ENCODE measurements at regions not wholly inside any gene's neighbourhood (a gene's known extent, or its start where the extent isn't known, plus 50 kb on each side); places are given as distances from the start of the nearest gene placed in this dataset.

DNA sequence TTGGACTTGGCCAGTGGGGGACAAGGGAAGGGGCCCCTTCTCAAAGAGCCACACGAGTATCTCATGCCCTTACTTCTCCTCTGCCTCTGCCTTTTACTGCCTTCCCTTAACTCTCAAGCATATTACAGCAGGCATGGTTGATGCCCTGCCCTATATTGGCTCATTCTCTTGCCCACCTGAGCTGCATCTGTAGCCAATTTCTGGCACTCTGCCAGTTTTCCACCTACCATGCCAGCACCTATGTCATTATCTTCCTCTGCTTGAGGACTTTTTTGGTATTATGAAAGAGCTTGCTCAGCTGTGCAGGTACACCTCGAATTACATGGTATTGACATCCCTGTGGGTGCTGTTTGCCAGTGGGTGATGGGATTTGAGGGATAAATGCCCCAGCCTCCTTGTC, 181.8 kb downstream of the OXSM start:
- Histone ChIP-seq H3K4me2 (no peak overlapping the region), H4K20me1 (ENCODE audit: insufficient read depth) (no peaks in the 10 kb centered on the region), H3K9me3 (no peaks in the 10 kb centered on the region), H3K27ac (ENCODE audit: low read depth in 2 of 2, low read length in 1 of 2) (no peak overlapping the region), H2AFZ (ENCODE audit: low read depth) (no peak overlapping the region), H3K27me3 (ENCODE audit: insufficient read depth) (no peaks in the 10 kb centered on the region), H3K79me2 (ENCODE audit: insufficient read depth) (no peaks in the 10 kb centered on the region), H3K4me1 (ENCODE audit: control insufficient read depth in 1 of 2, insufficient read depth in 2 of 2, low read depth in 1 of 2, low read length in 1 of 2) (no peaks in the 10 kb centered on the region), H3K9ac (no peak overlapping the region), H3K9me2 (no peaks in the 10 kb centered on the region), H3F3A (replicated peaks; ENCODE audit: insufficient read depth) (no peaks in the 10 kb centered on the region), H3K36me3 (replicated peaks in 1 of 2; ENCODE audit: control insufficient read depth in 1 of 2, insufficient read depth in 2 of 2, low read length in 1 of 2) (no peaks in the 10 kb centered on the region), H3K4me3 (ENCODE audit: low read depth in 2 of 2, low read length in 1 of 2) (no peak overlapping the region)
- 5% methylated on average over 2 of the region's 2 CpGs for WGBS (ENCODE audit: low lambda C conversion rate)
- no peak for DNase-seq
- ChIA-PET POLR2A (no interaction called here), CTCF (no interaction called here)
- TF ChIP-seq NFIC (IDR thresholded peaks at IDR 0.05; ENCODE audit: borderline replicate concordance) (no peak), JUND (IDR thresholded peaks at IDR 0.05) (no peak), YY1 (IDR thresholded peaks at IDR 0.05; ENCODE audit: low read depth) (no peak), FOXJ3 (CRISPR knock-in tag; IDR thresholded peaks at IDR 0.05) (no peak)

- Histone ChIP-seq H3K27me3 (ENCODE audit: insufficient read depth) (no peaks in the 10 kb centered on the region), H3K79me2 (ENCODE audit: insufficient read depth) (no peaks in the 10 kb centered on the region), H3K9me3 (no peaks in the 10 kb centered on the region), H2AFZ (ENCODE audit: low read depth) (no peak overlapping the region), H3K9ac (no peak overlapping the region), H3K4me2 (no peak overlapping the region), H3F3A (replicated peaks; ENCODE audit: insufficient read depth) (no peaks in the 10 kb centered on the region), H3K4me1 (ENCODE audit: control insufficient read depth in 1 of 2, insufficient read depth in 2 of 2, low read depth in 1 of 2, low read length in 1 of 2) (no peaks in the 10 kb centered on the region), H3K27ac (ENCODE audit: low read depth in 2 of 2, low read length in 1 of 2) (no peak overlapping the region), H3K4me3 (ENCODE audit: low read depth in 2 of 2, low read length in 1 of 2) (no peak overlapping the region), H4K20me1 (ENCODE audit: insufficient read depth) (no peaks in the 10 kb centered on the region), H3K9me2 (no peaks in the 10 kb centered on the region), H3K36me3 (replicated peaks in 1 of 2; ENCODE audit: control insufficient read depth in 1 of 2, insufficient read depth in 2 of 2, low read length in 1 of 2) (no peaks in the 10 kb centered on the region)
- ChIA-PET POLR2A (no interaction called here), CTCF (no interaction called here)
- TF ChIP-seq FOSL2 (IDR thresholded peaks at IDR 0.05; ENCODE audit: borderline replicate concordance, low read depth) = no peak
- no peak for TF ChIP-seq JUND (IDR thresholded peaks at IDR 0.05)
- TF ChIP-seq MXI1 (IDR thresholded peaks at IDR 0.05; ENCODE audit: low read depth, low read length) = no peak
- TF ChIP-seq FOXM1 (IDR thresholded peaks at IDR 0.05; ENCODE audit: low read depth) = no peak
- no peak for TF ChIP-seq TCF12 (IDR thresholded peaks at IDR 0.05)
- TF ChIP-seq RAD21 (IDR thresholded peaks at IDR 0.05; ENCODE audit: low read length) = no peak
- TF ChIP-seq SIN3A (IDR thresholded peaks at IDR 0.05; ENCODE audit: borderline replicate concordance, low read depth, low read length) = no peak
- TF ChIP-seq TEAD4 (IDR thresholded peaks at IDR 0.05; ENCODE audit: borderline replicate concordance, insufficient read depth) = no peak
- TF ChIP-seq POLR2AphosphoS5 (IDR thresholded peaks at IDR 0.05; ENCODE audit: low read depth, low read length) = no peak
- TF ChIP-seq EP300 (IDR thresholded peaks at IDR 0.05; ENCODE audit: borderline replicate concordance in 1 of 2, low read depth in 1 of 2, low read length in 1 of 2) = no peak
- no peak for TF ChIP-seq FOXJ3 (CRISPR knock-in tag; IDR thresholded peaks at IDR 0.05)
- TF ChIP-seq MAX (IDR thresholded peaks at IDR 0.05; ENCODE audit: low read depth) = no peak
- TF ChIP-seq, protein P1, sequence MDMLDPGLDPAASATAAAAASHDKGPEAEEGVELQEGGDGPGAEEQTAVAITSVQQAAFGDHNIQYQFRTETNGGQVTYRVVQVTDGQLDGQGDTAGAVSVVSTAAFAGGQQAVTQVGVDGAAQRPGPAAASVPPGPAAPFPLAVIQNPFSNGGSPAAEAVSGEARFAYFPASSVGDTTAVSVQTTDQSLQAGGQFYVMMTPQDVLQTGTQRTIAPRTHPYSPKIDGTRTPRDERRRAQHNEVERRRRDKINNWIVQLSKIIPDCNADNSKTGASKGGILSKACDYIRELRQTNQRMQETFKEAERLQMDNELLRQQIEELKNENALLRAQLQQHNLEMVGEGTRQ (IDR thresholded peaks at IDR 0.05; ENCODE audit: borderline replicate concordance, low read depth, low read length) = no peak
- DNase-seq = no peak
- 0% methylated on average over 1 of the region's 1 CpG for WGBS (ENCODE audit: low lambda C conversion rate)
Measured at GRCh38 chr3:25973122-25973521, 183.2 kb downstream of the OXSM start.

All from SK-N-SH (cell line).